ENCODE measurements at regions not wholly inside any gene's neighbourhood (a gene's known extent, or its start where the extent isn't known, plus 50 kb on each side); places are given as distances from the start of the nearest gene placed in this dataset.
"Not testable (repeated sequence)": the region's sequence is repeated elsewhere in the genome, so short reads cannot be mapped to it uniquely, and the experiment has no call there.

DNA sequence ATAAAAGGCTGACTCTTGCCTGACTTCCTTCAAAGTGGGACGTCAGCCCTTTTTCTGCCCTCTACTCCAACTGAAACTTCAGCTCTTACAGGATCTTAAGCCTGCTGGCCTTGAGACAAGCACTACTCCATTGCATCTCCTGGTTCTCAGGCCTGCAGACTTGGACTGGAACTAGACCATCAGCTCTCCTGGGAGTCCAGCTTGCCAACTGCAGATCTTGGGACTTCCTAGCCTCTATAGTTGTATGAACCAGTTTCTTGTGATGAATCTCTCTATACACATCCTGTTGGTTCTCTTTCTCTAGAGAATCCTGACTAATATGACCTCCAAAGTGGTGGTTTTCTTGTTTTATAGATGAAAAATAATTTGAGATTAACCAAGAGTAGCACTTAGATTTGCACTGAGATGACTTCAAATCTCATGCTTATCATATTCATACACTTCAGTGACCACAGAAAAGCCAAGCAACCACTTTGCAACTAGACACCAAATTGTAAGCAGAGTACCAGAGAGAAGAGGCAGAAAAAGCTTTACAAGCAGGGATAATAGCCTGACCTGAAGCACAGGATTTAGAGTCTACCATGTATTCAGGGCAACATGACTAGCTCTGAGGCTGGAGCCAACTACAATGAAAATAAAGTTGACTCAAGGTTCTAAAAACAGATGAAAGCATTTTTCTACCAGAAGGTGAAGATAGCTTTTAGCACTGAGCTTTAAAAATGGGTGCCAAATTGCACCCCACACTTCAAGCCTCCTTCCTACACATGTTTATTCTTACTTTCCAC, 661.3 kb upstream of the USP24 start:
- H3K4me3 ChIP-seq (ENCODE audit: low read length), result no peak overlapping the region

DNA sequence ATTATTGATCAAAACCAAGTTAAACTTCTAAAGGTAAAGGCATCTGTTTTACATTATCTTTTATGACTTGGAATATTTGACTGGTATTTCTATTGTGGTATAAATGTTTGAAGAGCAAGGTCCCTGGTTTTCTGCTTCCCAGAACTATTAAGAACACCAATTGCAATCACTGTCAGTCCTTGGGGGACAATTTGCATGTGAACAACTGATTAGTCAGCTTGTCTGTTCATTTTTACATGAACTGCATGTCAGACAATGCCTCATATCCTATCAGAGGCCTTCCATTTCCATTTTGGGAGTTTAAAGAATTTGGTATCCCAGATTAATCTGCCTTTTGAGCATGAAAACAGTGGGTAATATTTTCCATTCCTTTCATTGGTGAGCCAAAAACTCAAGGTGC, 654.9 kb upstream of the USP24 start:
- no peak for TF ChIP-seq ZNF274 (IDR thresholded peaks at IDR 0.05; ENCODE audit: low read depth, low read length)
- H3K4me3 ChIP-seq (ENCODE audit: low read length), result no peak overlapping the region

More for the DNA sequence above, 661.3 kb upstream of the USP24 start:
- no peak for TF ChIP-seq ZNF274 (IDR thresholded peaks at IDR 0.05; ENCODE audit: low read depth, low read length)

DNA sequence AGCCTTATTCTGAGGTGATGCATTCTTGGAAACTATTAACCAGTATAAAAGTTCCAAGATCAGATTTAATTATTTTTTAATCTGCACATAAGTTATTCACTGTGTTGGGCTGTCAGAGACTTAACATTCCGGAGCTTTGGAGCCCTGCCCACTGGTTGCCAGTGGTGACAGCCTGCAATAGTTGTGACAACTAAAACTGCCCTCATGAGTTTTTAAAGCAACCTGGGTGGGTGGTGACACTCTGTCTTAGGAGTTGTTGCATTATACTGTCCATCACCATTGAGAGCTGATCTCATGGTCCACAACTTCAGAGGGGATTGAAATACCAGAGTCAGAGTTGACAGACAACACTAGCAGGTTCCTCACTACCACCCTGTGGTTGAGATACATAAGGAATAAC, 653.9 kb upstream of the USP24 start:
- TF ChIP-seq ZNF274 (IDR thresholded peaks at IDR 0.05; ENCODE audit: low read depth, low read length), result no peak
- H3K4me3 ChIP-seq (ENCODE audit: low read length), result no peak overlapping the region

DNA sequence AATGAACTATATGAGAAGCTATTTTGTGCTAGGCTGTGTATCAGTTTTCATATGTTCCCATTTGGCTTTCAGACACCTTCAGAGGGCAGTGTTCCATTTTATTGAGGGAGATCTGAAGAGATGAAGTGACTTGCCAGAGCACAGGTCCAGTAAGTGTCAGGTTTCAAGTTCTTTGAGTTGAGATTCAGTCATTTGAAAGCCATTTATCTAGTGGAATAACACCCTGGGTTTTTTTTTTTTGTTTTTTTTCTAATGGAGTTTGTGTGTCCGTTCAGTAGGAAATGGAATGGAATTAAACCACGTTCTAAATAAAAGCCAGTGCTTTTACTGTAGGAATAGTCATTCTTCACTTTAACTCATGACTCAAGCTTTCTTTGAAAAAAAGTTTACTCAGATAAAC, 652.9 kb upstream of the USP24 start:
- no peak for TF ChIP-seq ZNF274 (IDR thresholded peaks at IDR 0.05; ENCODE audit: low read depth, low read length)

DNA sequence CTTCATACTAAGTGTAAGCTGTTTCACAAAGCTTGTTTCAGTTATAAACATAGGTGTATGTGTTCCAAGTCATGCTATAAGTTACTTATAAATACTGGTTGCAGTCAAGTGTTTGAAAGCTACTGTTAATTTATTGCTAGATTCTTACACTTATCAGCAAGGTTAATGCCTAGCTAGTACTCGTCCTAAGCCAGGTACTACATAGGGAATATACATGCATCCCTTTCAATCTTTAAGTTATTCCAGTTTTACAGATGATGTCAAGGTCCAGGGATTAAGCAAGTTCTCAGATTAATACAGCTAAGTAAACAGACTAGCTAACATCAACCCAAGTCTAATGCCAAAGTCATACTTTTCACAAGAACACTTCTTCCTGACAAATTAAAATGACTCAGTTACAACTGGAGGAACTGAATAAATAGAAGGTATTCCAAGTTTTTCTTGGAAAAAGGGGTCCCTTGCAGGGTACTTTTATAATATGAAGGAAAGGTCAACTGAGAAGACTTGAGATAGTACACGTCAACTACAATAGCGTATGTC, 652.2 kb upstream of the USP24 start:
- H3K4me3 ChIP-seq (ENCODE audit: low read length), result no peak overlapping the region
- TF ChIP-seq ZNF274 (IDR thresholded peaks at IDR 0.05; ENCODE audit: low read depth, low read length), result no peak

More for the DNA sequence above, 652.9 kb upstream of the USP24 start:
- no peak overlapping the region for H3K4me3 ChIP-seq (ENCODE audit: low read length)

DNA sequence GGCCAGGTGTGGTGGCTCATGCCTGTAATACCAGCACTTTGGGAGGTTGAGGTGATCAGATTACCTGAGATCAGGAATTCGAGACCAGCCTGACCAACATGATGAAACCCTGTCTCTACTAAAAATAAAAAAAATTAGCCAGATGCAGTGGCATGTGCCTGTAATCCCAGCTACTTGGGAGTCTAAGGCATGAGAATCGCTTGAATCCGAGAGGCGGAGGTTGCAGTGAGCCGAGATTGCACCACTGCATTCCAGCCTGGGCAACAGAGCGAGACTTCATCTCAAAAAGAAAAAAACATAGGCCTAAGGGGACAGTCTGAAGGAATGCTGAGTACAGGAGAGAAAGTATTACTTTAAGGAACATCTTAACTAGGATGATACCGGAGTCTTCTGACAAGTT, 650.6 kb upstream of the USP24 start:
- not testable (repeated sequence) for H3K4me3 ChIP-seq (ENCODE audit: low read length)

DNA sequence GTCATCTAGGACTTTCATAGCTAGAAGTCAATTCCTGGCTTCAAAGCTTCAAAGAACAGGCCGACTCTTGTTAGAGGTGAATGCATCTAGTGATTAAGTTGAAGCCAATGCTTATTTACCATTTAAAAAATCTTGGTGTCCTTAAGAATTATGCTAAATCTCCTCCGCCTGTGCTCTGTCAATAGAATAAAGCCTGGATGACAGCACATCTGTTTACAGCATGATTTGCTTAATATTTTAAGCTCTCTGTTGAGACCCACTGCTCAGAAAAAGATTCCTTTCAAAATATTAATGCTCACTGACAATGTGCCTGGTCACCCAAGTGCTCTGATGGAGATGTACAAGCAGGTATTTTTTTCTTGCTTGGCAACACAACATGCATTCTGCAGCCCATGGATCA, 649.1 kb upstream of the USP24 start:
- no peak for TF ChIP-seq ZNF274 (IDR thresholded peaks at IDR 0.05; ENCODE audit: low read depth, low read length)
- H3K4me3 ChIP-seq (ENCODE audit: low read length), result no peak overlapping the region

DNA sequence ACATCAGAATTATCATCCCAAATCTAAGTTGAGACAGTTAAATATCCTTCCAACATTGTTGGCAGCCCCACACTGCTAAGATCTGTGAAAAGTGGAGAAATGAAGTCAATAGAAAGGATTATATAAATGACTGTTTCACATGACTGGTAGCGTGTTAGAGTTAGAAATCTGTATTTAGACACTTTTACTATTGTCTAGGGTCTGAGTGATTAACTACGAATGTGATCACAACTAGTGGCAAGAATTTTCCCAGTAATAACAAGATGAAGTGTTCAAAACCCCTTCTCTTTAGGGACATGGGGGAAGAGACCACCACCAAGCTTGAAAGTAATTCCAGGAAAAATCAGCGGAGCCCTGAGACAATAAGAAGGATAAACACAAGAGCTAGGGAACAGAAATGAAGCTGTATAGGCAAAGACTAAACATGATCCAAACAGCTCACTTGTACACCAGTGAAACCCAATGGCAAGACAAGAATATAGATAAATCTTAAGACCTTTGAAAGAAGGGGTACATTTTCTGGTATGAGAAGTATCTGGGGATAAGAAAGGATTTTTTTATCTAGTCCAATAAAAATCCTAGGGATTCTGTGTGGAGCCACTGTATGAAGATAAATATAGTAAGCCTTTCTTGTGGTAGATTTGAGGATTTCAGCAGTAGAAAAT, 646.6 kb upstream of the USP24 start:
- no peak overlapping the region for H3K4me3 ChIP-seq (ENCODE audit: low read length)
- TF ChIP-seq ZNF274 (IDR thresholded peaks at IDR 0.05; ENCODE audit: low read depth, low read length), result no peak

DNA sequence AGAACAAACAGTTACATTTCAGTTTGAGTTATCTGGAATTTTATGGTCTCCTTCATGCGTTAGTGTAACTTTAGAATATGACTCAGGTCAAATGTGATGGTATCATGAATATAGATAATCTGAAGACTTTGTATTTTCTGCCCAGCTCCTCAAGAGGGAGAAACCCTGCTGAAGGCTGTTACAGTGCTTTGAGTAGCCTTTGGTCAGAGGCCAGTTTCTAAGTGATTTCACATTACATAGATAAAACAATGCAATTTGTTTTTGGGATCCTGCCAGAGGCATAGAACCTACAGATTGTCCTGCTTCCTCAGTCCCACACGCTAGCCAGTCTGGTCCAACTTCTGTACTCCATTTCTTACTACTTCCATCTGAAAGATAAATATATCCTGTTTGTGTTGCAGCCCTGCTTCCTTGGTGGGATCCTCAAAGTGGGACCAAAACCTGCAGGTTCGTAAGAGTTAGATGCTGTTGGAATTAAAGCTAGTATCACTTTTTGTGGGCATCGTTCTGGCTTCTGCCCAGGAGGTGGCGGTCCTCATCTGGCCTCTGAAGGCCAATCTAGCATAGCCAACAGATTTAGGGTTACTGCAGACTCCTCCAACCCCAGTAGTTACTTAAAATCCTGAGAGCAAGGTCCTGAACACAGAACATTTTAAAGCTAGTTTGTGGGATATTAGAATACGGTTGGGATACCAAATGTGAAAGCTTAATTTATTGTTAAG, 645.8 kb upstream of the USP24 start:
- no peak for TF ChIP-seq ZNF274 (IDR thresholded peaks at IDR 0.05; ENCODE audit: low read depth, low read length)
- H3K4me3 ChIP-seq (ENCODE audit: low read length), result no peak overlapping the region

DNA sequence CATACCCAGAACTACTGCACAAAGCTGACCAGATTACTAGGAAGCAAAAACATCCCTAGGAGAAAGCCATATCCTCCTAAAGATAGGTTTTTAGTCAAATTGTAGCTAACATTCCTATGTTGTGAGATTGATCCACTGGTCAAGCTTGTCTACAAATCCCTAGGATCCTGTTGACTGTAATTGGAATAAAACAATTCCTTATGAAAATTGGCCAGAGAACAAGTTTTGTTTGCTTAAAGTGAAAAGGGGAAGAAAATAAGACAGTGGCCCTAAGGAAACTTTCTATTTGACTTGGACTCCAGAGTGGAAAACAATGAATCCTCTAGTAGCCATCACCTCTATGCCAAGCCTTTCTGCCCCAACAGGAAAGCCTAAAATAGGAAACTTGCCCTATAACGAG, 645.2 kb upstream of the USP24 start:
- no peak for TF ChIP-seq ZNF274 (IDR thresholded peaks at IDR 0.05; ENCODE audit: low read depth, low read length)
- no peak overlapping the region for H3K4me3 ChIP-seq (ENCODE audit: low read length)

DNA sequence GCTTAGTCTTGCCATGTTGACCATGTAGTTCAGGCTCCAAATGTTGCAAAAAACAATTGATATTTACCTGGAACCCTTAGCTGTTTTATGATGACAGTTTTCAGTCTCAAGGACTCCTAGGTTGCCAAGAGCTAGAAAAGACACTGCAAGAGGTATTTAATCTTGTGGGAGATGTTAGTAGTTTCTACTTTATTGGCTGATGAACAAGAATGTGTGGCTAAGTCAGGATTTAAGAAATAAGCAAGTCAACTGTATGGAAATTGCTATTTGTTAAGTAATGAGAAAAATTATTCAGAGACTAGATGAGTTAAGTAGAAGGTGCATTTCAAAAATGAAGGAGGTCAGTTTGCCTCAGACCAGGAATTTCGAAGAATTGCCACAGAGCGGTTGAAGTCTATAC, 639.7 kb upstream of the USP24 start:
- no peak overlapping the region for H3K4me3 ChIP-seq (ENCODE audit: low read length)
- no peak for TF ChIP-seq ZNF274 (IDR thresholded peaks at IDR 0.05; ENCODE audit: low read depth, low read length)

DNA sequence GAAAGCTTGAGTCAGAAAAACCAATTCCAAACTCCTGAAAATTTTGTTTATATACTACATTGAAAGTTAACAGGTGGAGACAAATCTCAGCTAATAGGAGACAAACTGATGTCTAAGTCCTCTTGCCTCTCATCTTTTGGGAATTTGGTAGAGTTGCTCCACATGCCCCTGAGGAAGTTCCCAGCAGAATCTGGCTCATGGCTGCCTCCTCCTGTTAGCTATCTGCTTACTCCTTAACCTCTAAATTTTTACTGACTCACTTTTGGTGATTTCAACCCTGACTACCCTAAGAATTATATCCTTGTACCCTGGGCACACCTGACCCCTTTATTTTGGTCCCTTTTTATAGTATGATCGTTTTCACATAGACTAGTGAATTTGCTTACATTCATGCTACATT, 633.7 kb upstream of the USP24 start:
- no peak overlapping the region for H3K4me3 ChIP-seq (ENCODE audit: low read length)
- no peak for TF ChIP-seq ZNF274 (IDR thresholded peaks at IDR 0.05; ENCODE audit: low read depth, low read length)

DNA sequence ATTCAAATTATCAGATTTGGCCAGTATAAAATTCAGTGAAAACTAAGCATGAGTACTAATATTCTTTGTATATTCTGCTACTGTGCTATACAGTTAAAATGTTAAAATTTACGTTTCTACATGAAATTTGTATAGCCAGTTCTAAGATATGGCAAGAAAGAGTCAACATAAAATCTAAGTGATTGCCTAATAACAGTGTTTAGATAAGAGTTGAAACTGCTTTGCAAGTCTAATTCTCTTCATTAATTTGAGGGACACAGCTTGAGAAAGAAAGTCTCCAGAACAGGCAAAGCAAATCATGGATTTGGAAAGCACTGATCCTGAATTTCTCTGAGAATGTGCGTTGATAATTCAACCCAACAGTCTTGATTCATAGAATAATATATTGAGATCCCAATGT, 630.9 kb upstream of the USP24 start:
- no peak for TF ChIP-seq ZNF274 (IDR thresholded peaks at IDR 0.05; ENCODE audit: low read depth, low read length)
- no peak overlapping the region for H3K4me3 ChIP-seq (ENCODE audit: low read length)

DNA sequence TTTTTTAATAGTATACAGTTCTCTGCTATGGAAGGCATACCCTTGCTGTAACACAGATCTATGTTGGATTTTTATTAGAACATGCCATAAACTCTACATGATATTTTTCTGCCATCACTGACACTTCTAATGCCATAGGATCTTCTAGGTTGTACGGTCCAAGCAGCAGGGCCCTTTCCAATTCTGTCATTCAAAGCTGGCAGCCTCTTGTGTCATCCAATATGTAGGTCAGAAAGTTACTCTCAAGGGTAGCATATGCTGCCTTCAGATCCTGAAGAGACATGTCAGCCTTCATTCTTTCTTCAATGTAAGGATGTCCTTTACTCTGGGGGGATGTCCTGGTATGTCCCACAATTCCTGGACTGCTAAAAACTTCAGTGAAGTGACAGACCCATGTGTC, 629.2 kb upstream of the USP24 start:
- TF ChIP-seq ZNF274 (IDR thresholded peaks at IDR 0.05; ENCODE audit: low read depth, low read length), result no peak
- H3K4me3 ChIP-seq (ENCODE audit: low read length), result no peak overlapping the region

DNA sequence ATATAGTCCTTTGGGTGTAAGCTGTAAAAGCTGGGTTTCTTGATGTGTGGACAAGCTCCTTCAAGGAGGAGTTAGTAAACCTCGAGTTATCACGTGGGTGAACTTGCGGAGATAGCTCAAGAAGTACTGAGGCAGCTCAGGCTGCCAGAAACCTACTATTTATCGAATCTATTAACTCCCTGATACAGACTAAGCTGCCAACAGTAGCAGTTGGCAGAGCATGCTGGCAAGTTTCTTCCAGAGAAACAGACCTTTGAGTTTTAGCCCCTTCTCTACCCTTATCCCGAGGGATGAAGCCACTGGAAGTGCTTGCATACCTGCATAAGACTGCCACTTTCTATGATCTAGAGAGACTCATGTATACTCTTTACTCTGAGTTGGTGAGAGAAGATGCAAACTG, 624.5 kb upstream of the USP24 start:
- no peak overlapping the region for H3K4me3 ChIP-seq (ENCODE audit: low read length)
- TF ChIP-seq ZNF274 (IDR thresholded peaks at IDR 0.05; ENCODE audit: low read depth, low read length), result no peak

Data from GM08714 (cell line).